T-helper 22 cell (primary cell): ENCODE measurements at regions not wholly inside any gene's neighbourhood (a gene's known extent, or its start where the extent isn't known, plus 50 kb on each side); places are given as distances from the start of the nearest gene placed in this dataset.
"Not testable (repeated sequence)": the region's sequence is repeated elsewhere in the genome, so short reads cannot be mapped to it uniquely, and the experiment has no call there.

Experiments
- DNase-seq: peaks from one replicate; pipeline ENCODE4 v3.0.0-alpha.2; 2020; ENCODE audit warnings: low read depth

- peak; percentile 33 for DNase-seq
Measured at GRCh38 chr17:77086433-77087010, 54.2 kb upstream of the SEC14L1 start.

- DNase-seq: no peak
Measured at GRCh38 chr17:77087650-77088454, 52.9 kb upstream of the SEC14L1 start.

DNA sequence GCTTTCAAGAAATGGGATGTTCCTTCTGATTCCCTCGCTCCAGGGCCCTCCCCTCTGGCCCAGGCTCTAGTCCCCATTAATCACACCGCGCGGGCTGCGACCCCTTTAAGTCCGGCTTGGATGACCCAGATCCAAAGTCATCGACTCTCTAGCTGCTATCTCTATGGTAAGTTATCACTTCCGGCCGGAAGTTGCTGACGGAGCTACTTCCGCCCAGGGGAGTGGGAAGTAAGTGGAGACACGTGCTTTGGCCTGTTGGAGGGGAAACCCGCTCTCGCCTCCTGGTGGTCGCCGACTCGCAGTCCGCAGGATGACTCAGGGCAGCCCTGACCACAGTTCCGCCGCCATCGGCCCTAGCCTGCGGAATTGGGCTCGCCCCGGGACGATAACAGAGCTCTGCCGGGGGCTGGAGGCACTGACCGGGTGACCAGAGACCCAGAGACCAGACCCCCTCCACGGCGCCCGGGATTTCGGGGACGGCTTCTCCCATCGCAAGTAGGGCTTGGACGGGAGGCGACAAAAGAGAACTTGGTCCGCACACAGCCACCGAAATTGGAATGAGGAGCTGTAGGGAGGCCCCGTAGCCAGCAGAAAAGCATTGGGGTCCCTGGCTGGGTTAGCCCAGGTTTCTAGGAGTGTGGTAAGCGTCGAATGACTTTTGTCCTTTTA lies 52.2 kb upstream of the SEC14L1 start:
- DNase-seq: peak; percentile 80

DNA sequence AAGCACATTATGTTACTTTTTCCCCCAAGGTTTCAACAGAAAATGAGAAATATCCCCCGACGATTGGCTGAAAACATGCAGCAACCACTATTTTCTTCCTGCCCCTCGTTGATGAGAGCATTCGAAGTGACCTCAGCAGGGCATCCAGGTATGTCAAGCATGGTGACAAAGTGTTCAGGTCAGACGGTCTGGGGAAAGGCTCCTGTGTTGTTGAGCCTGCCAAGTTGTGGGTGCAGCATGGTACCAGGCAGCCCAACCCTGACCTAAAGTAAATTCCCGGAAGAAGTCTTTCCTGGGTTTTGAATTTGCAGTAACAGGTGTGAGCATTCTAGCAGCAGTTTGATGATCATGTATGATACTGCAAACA lies 51.7 kb upstream of the SEC14L1 start:
- DNase-seq: no peak

- DNase-seq: not testable (repeated sequence)
Measured at GRCh38 chr17:77089949-77090348, 50.8 kb upstream of the SEC14L1 start.

- no peak for DNase-seq
Measured at GRCh38 chr17:77090476-77090875, 50.3 kb upstream of the SEC14L1 start.
